Ishikawa (cell line): ENCODE measurements at regions not wholly inside any gene's neighbourhood (a gene's known extent, or its start where the extent isn't known, plus 50 kb on each side); places are given as distances from the start of the nearest gene placed in this dataset.

Experiments used
- CEBPB ChIP-seq: IDR thresholded peaks from 2 replicates; pipeline ENCODE4 v1.6.1; 2012
- CREB1 ChIP-seq: IDR thresholded peaks from 2 replicates; pipeline ENCODE4 v1.6.1; 2012; ENCODE audit warnings: low read depth
- EGR1 ChIP-seq: IDR thresholded peaks from 2 replicates; pipeline ENCODE4 v1.6.1; 2012
- EP300 ChIP-seq: IDR thresholded peaks from 2 replicates; pipeline ENCODE4 v1.6.1; 2012; ENCODE audit warnings: borderline replicate concordance
- FOXM1 ChIP-seq: IDR thresholded peaks from 2 replicates; pipeline ENCODE4 v1.6.1; 2012; ENCODE audit warnings: low read depth, borderline replicate concordance
- MAX ChIP-seq: IDR thresholded peaks from 2 replicates; pipeline ENCODE4 v1.6.1; 2012
- NFIC ChIP-seq: IDR thresholded peaks from 2 replicates; pipeline ENCODE4 v1.6.1; 2012
- RAD21 ChIP-seq: IDR thresholded peaks from 2 replicates; pipeline ENCODE4 v1.6.1; 2012; ENCODE audit warnings: low read depth
- REST ChIP-seq: IDR thresholded peaks from 2 replicates; pipeline ENCODE4 v1.6.1; 2012; ENCODE audit warnings: low read depth, mild to moderate bottlenecking
- TAF1 ChIP-seq: IDR thresholded peaks from 2 replicates; pipeline ENCODE4 v1.6.1; 2012; ENCODE audit warnings: low read depth, mild to moderate bottlenecking
- TCF12 ChIP-seq: IDR thresholded peaks from 2 replicates; pipeline ENCODE4 v1.6.1; 2012; ENCODE audit warnings: low read depth
- TEAD4 ChIP-seq: IDR thresholded peaks from 2 replicates; pipeline ENCODE4 v1.6.1; 2012
- USF1 ChIP-seq: IDR thresholded peaks from 2 replicates; pipeline ENCODE4 v1.6.1; 2012
- YY1 ChIP-seq: IDR thresholded peaks from 2 replicates; pipeline ENCODE4 v1.6.1; 2012; ENCODE audit warnings: low read depth
- ZBTB7A ChIP-seq: IDR thresholded peaks from 2 replicates; pipeline ENCODE4 v1.6.1; 2012; ENCODE audit warnings: low read depth

- no peak for TF ChIP-seq FOXM1
- TF ChIP-seq EGR1: no peak
- no peak for TF ChIP-seq YY1
- no peak for TF ChIP-seq TEAD4
- no peak for TF ChIP-seq ZBTB7A
- TF ChIP-seq EP300: no peak
- no peak for TF ChIP-seq REST
- no peak for TF ChIP-seq CREB1
- TF ChIP-seq USF1: no peak
- TF ChIP-seq TAF1: no peak
- TF ChIP-seq RAD21: no peak
- no peak for TF ChIP-seq MAX
- no peak for TF ChIP-seq TCF12
Measured at GRCh38 chr2:200211643-200212042, 94.8 kb upstream of the SPATS2L start.

GRCh38 chr2:200212862-200213425, 93.5 kb upstream of the SPATS2L start:
- no peak for TF ChIP-seq CEBPB

- TF ChIP-seq NFIC (no peak), TCF12 (no peak), USF1 (no peak), TEAD4 (no peak), TAF1 (no peak), ZBTB7A (no peak), FOXM1 (no peak), RAD21 (no peak), MAX (no peak), REST (no peak), CREB1 (no peak), CEBPB (no peak), YY1 (no peak), EP300 (no peak), EGR1 (no peak)
Measured at GRCh38 chr2:200216310-200216709, 90.2 kb upstream of the SPATS2L start.

- TF ChIP-seq REST: no peak
- no peak for TF ChIP-seq RAD21
- TF ChIP-seq ZBTB7A: no peak
- TF ChIP-seq TCF12: no peak
Measured at GRCh38 chr2:200217320-200217719, 89.2 kb upstream of the SPATS2L start.

GRCh38 chr2:200218645-200219044, 87.8 kb upstream of the SPATS2L start:
- TF ChIP-seq USF1 (peak; percentile 68), TEAD4 (no peak)
